B cell (primary cell): ENCODE measurements at regions not wholly inside any gene's neighbourhood (a gene's known extent, or its start where the extent isn't known, plus 50 kb on each side); places are given as distances from the start of the nearest gene placed in this dataset.

Experiments
- CTCF ChIP-seq: fragments of 200-600 bp; IDR thresholded peaks from one replicate; pipeline ENCODE4 v1.8.0; 2022; ENCODE audit warnings: antibody characterized with exemption, mild to moderate bottlenecking
- EZH2 ChIP-seq: IDR thresholded peaks from 2 replicates; pipeline ENCODE4 v1.6.1; 2012; ENCODE audit warnings: borderline replicate concordance, low read depth, mild to moderate bottlenecking, moderate library complexity, low read length; ENCODE audit not compliant: insufficient read depth, poor library complexity, severe bottlenecking

- TF ChIP-seq CTCF (no peak), EZH2 (no peak)
These were observed 61.7 kb upstream of the STX18 start for GRCh38 chr4:4603592-4603991.
